SK-N-SH treated with all-trans-retinoic acid at 6 μM for 48 hours (cell line): ENCODE measurements at regions not wholly inside any gene's neighbourhood (a gene's known extent, or its start where the extent isn't known, plus 50 kb on each side); places are given as distances from the start of the nearest gene placed in this dataset.

Source experiments
- ATAC-seq: fragments of 200-7000 bp; cut with Tn5 transposase; 3 replicates; pipeline ENCODE4 v1.9.1; 2020; ENCODE audit warnings: mild to moderate bottlenecking, moderate library complexity
- ARNTL ChIP-seq: fragments of 450-650 bp; formaldehyde crosslinking; IDR thresholded peaks from 2 replicates; pipeline ENCODE4 v1.5.0; 2020; ENCODE audit warnings: low read depth, mild to moderate bottlenecking, moderate library complexity, borderline replicate concordance
- BACH2 ChIP-seq: fragments of 250-450 bp; sonication (Bioruptor Pico); IDR thresholded peaks from 2 replicates; pipeline ENCODE4 v1.9.0; 2021; ENCODE audit warnings: mild to moderate bottlenecking, borderline replicate concordance
- CREB5 ChIP-seq: fragments of 250-450 bp; sonication (Bioruptor Pico); IDR thresholded peaks from 2 replicates; pipeline ENCODE4 v1.5.1; 2020; ENCODE audit warnings: low read depth, mild to moderate bottlenecking, moderate library complexity
- ESRRG ChIP-seq: fragments of 250-450 bp; sonication (Bioruptor Pico); IDR thresholded peaks from 2 replicates; pipeline ENCODE4 v1.6.1; 2021; ENCODE audit warnings: mild to moderate bottlenecking
- GLIS3 ChIP-seq: fragments of 250-450 bp; sonication (Bioruptor Pico); IDR thresholded peaks from 2 replicates; pipeline ENCODE4 v1.5.0; 2020; ENCODE audit warnings: mild to moderate bottlenecking, moderate library complexity
- ISL1 ChIP-seq: fragments of 250-450 bp; sonication (Bioruptor Pico); IDR thresholded peaks from 2 replicates; pipeline ENCODE4 v2.1.2; 2022; ENCODE audit warnings: mild to moderate bottlenecking, moderate library complexity
- OSR1 ChIP-seq: fragments of 250-450 bp; sonication (Bioruptor Pico); IDR thresholded peaks from 2 replicates; pipeline ENCODE4 v1.8.0; 2022; ENCODE audit warnings: moderate library complexity, mild to moderate bottlenecking, inconsistent platforms
- POU6F1 ChIP-seq: fragments of 250-450 bp; sonication (Bioruptor Pico); IDR thresholded peaks from 2 replicates; pipeline ENCODE4 v1.8.0; 2021; ENCODE audit warnings: low read depth, mild to moderate bottlenecking, moderate library complexity, borderline replicate concordance
- PPARA ChIP-seq: fragments of 250-450 bp; sonication (Bioruptor Pico); IDR thresholded peaks from 2 replicates; pipeline ENCODE4 v1.5.0; 2020; ENCODE audit warnings: mild to moderate bottlenecking, borderline replicate concordance
- RARB ChIP-seq: fragments of 250-450 bp; sonication (Bioruptor Pico); IDR thresholded peaks from 2 replicates; pipeline ENCODE4 v1.8.0; 2021; ENCODE audit warnings: mild to moderate bottlenecking, moderate library complexity
- TCF4 ChIP-seq: fragments of 250-450 bp; sonication (Bioruptor Pico); IDR thresholded peaks from 2 replicates; pipeline ENCODE4 v1.8.0; 2021; ENCODE audit warnings: mild to moderate bottlenecking, moderate library complexity, borderline replicate concordance
- TOX ChIP-seq: fragments of 250-450 bp; sonication (Bioruptor Pico); IDR thresholded peaks from 2 replicates; pipeline ENCODE4 v1.8.0; 2021; ENCODE audit warnings: mild to moderate bottlenecking, moderate library complexity, borderline replicate concordance
- TSHZ2 ChIP-seq: fragments of 250-450 bp; sonication (Bioruptor Pico); IDR thresholded peaks from 2 replicates; pipeline ENCODE4 v1.5.0; 2020; ENCODE audit warnings: mild to moderate bottlenecking, moderate library complexity
- ZC3H10 ChIP-seq: fragments of 250-450 bp; sonication (Bioruptor Pico); IDR thresholded peaks from 2 replicates; pipeline ENCODE4 v1.5.1; 2021; ENCODE audit warnings: mild to moderate bottlenecking, moderate library complexity
- ZFP3 ChIP-seq: fragments of 250-450 bp; sonication (Bioruptor Pico); IDR thresholded peaks from 2 replicates; pipeline ENCODE4 v1.5.0; 2020; ENCODE audit warnings: mild to moderate bottlenecking, moderate library complexity
- ZFP30 ChIP-seq: fragments of 450-650 bp; formaldehyde crosslinking; IDR thresholded peaks from 2 replicates; pipeline ENCODE4 v1.5.0; 2022; ENCODE audit warnings: mild to moderate bottlenecking, moderate library complexity
- ZNF565 ChIP-seq: fragments of 450-650 bp; formaldehyde crosslinking; conservative IDR thresholded peaks from 2 replicates; pipeline ENCODE4 v1.5.0; 2020; ENCODE audit warnings: low read depth, mild to moderate bottlenecking, moderate library complexity
- ZNF70 ChIP-seq: fragments of 450-650 bp; formaldehyde crosslinking; IDR thresholded peaks from 2 replicates; pipeline ENCODE4 v1.5.0; 2020; ENCODE audit warnings: mild to moderate bottlenecking, moderate library complexity
- ZNF8 ChIP-seq: fragments of 450-650 bp; formaldehyde crosslinking; IDR thresholded peaks from 2 replicates; pipeline ENCODE4 v1.5.0; 2020; ENCODE audit warnings: mild to moderate bottlenecking, moderate library complexity
- TF ChIP-seq, protein P1 (sequence below): fragments of 250-450 bp; sonication (Bioruptor Pico); IDR thresholded peaks from 2 replicates; pipeline ENCODE4 v1.5.1; 2021; ENCODE audit warnings: mild to moderate bottlenecking, moderate library complexity

DNA sequence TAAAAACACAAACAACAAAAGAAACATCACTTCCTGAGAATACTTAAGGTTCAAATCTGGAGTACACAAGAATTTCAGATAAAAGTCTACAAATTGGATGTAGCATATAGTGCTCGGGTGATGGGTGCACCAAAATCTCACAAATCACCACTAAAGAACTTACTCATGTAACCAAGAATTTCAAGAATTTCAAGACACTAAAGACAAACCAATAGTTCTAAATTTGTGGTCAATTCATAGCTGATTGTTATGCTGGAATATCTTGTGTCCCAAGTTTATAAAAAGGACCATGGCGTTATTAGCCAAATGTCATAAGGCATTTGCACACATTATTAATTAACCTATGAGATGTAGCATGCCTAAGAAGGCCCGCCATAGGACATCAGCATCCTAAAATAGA lies 1204.1 kb upstream of the AUTS2 start:
- TF ChIP-seq OSR1 (no peak), BACH2 (CRISPR knock-in tag) (no peak), POU6F1 (no peak), TSHZ2 (CRISPR knock-in tag) (no peak), ZFP30 (CRISPR knock-in tag) (no peak), TCF4 (CRISPR knock-in tag) (no peak), ZNF8 (CRISPR knock-in tag) (no peak), GLIS3 (CRISPR knock-in tag) (no peak), ZC3H10 (CRISPR knock-in tag) (no peak), ESRRG (CRISPR knock-in tag) (no peak), ZNF565 (CRISPR knock-in tag) (no peak), ISL1 (CRISPR knock-in tag) (no peak), ARNTL (CRISPR knock-in tag) (no peak), TOX (CRISPR knock-in tag) (no peak)
- TF ChIP-seq, protein P1, sequence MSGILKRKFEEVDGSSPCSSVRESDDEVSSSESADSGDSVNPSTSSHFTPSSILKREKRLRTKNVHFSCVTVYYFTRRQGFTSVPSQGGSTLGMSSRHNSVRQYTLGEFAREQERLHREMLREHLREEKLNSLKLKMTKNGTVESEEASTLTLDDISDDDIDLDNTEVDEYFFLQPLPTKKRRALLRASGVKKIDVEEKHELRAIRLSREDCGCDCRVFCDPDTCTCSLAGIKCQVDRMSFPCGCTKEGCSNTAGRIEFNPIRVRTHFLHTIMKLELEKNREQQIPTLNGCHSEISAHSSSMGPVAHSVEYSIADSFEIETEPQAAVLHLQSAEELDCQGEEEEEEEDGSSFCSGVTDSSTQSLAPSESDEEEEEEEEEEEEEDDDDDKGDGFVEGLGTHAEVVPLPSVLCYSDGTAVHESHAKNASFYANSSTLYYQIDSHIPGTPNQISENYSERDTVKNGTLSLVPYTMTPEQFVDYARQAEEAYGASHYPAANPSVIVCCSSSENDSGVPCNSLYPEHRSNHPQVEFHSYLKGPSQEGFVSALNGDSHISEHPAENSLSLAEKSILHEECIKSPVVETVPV (CRISPR knock-in tag) = no peak
- ATAC-seq = no peak

DNA sequence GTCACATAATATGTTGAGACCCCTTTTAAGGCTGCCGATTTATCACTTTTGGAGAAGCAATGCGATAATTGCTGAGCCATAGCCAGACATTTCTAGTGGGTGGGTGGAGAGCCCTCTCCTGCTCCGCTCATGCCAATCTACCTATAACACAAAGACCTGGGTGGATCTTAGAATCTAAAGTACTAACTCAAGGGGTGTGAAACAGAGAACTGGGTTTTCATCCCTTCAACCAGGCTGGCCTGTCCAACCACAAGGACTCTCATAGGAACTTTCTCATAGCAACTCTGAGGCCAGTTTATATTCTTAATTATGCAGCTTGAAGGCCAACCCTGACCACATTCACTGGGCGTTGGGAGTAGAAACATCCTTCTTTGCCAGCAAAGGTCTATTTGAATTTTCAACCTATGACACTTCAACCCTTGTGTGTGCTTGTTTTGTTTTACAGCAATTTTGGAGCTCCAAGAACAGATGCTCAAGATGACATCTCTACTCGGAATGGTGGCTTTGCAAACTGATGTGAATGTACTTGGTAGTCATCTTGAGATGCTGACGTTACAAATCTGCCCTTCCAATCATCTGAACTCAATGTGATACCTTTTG lies 1198.2 kb upstream of the AUTS2 start:
- no peak for ATAC-seq
- TF ChIP-seq RARB (CRISPR knock-in tag) (no peak), CREB5 (no peak), BACH2 (CRISPR knock-in tag) (no peak), PPARA (CRISPR knock-in tag) (no peak), ARNTL (CRISPR knock-in tag) (no peak), ZC3H10 (CRISPR knock-in tag) (no peak), TSHZ2 (CRISPR knock-in tag) (no peak), TCF4 (CRISPR knock-in tag) (no peak), ZFP30 (CRISPR knock-in tag) (no peak), ZNF565 (CRISPR knock-in tag) (no peak), ZFP3 (CRISPR knock-in tag) (no peak)

DNA sequence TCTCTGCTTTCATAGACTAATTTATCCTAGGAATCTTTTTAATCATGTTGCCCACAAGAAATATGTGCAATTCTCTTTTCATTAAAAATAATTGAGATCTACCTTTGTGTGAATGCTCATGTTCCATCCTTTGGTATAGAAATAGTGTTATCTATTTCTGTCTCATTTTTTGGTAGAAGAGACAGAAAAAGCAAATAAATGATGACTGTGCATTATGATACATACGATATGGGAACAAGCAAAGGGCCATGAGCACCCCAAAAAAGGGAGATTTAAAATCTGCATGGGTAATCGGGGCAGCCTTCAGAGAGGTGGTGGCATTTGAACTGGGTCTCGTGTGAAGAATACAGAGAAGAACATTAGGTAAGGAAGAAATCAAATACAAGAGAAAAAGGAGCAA lies 1197.5 kb upstream of the AUTS2 start:
- ATAC-seq = no peak
- no peak for TF ChIP-seq ZNF8 (CRISPR knock-in tag)
- no peak for TF ChIP-seq BACH2 (CRISPR knock-in tag)
- no peak for TF ChIP-seq ZNF70 (CRISPR knock-in tag)
- no peak for TF ChIP-seq RARB (CRISPR knock-in tag)
- TF ChIP-seq TSHZ2 (CRISPR knock-in tag) = no peak
- no peak for TF ChIP-seq ARNTL (CRISPR knock-in tag)
- TF ChIP-seq, protein P1 (CRISPR knock-in tag) = no peak
- no peak for TF ChIP-seq ZNF565 (CRISPR knock-in tag)
